IMR-90 (cell line): ENCODE measurements at regions not wholly inside any gene's neighbourhood (a gene's known extent, or its start where the extent isn't known, plus 50 kb on each side); places are given as distances from the start of the nearest gene placed in this dataset.

Source experiments
- ATAC-seq: fragments of 200-7000 bp; cut with Tn5 transposase; 2 replicates; pipeline ENCODE4 v1.9.1; 2020; ENCODE audit warnings: low read depth, mild to moderate bottlenecking, moderate library complexity
- BruUV-seq: library from RNA; stranded (reverse); fragments of 400-500 nt; replicated peaks from 2 replicates; lab custom pipeline; 2021; lab: Mats Ljungman, UMichigan
- CTCF ChIA-PET: fragments of 300-600 bp; formaldehyde crosslinking; extraction: SDS; loops from one replicate; lab custom pipeline; 2021; ENCODE audit warnings: antibody characterized with exemption; lab: Yijun Ruan, JAX
- POLR2A ChIA-PET: fragments of 300-600 bp; sonication (Branson Sonifier 250); formaldehyde crosslinking; loops from one replicate; lab custom pipeline; 2022; ENCODE audit warnings: antibody characterized with exemption; ENCODE audit not compliant: unreplicated experiment; lab: Charles Lee
- DNase-seq: peaks from one replicate; pipeline ENCODE4 v3.0.0; 2013
- H2AFZ ChIP-seq: replicated peaks from 2 replicates; pipeline ENCODE3; 2013; ENCODE audit warnings: low read length, mild to moderate bottlenecking; ENCODE audit not compliant: poor library complexity
- H2AK5ac ChIP-seq: 2 replicates; pipeline ENCODE4 v1.6.1; 2013; ENCODE audit warnings: low read depth, low read length, inconsistent platforms
- H2AK9ac ChIP-seq: replicated peaks from 2 replicates; pipeline ENCODE3; 2013; ENCODE audit warnings: mild to moderate bottlenecking, low read depth, low read length, moderate library complexity; ENCODE audit not compliant: poor library complexity
- H2BK120ac ChIP-seq: 2 replicates; pipeline ENCODE4 v1.6.1; 2013; ENCODE audit warnings: low read depth, low read length, inconsistent platforms
- H2BK15ac ChIP-seq: 3 replicates; pipeline ENCODE4 v1.6.1; 2013; ENCODE audit warnings: low read depth, low read length, inconsistent platforms
- H2BK20ac ChIP-seq: 2 replicates; pipeline ENCODE4 v1.6.1; 2013; ENCODE audit warnings: low read depth, mild to moderate bottlenecking, inconsistent platforms, low read length, moderate library complexity
- H2BK5ac ChIP-seq: 2 replicates; pipeline ENCODE4 v1.6.1; 2013; ENCODE audit warnings: mild to moderate bottlenecking, low read depth, low read length, inconsistent platforms; ENCODE audit not compliant: poor library complexity, severe bottlenecking
- H3K14ac ChIP-seq: replicated peaks from 2 replicates; pipeline ENCODE4 v1.6.1; 2013; ENCODE audit warnings: low read depth, low read length, inconsistent platforms
- H3K18ac ChIP-seq: 2 replicates; pipeline ENCODE4 v1.6.1; 2013; ENCODE audit warnings: low read depth, low read length, control low read depth
- H3K23ac ChIP-seq: 2 replicates; pipeline ENCODE4 v1.6.1; 2013; ENCODE audit warnings: low read depth, low read length, inconsistent platforms
- H3K27ac ChIP-seq: 2 replicates; pipeline ENCODE4 v1.5.1; 2013; ENCODE audit warnings: mild to moderate bottlenecking, control low read depth, low read length; ENCODE audit not compliant: insufficient read depth
- H3K27me3 ChIP-seq: 2 replicates; pipeline ENCODE4 v1.6.1; 2013; ENCODE audit warnings: low read length; ENCODE audit not compliant: control insufficient read depth, insufficient read depth
- H3K36me3 ChIP-seq: 2 replicates; pipeline ENCODE4 v1.6.1; 2013; ENCODE audit warnings: low read length, mixed read lengths; ENCODE audit not compliant: control insufficient read depth, insufficient read depth
- H3K4ac ChIP-seq: 2 replicates; pipeline ENCODE4 v1.6.1; 2013; ENCODE audit warnings: low read depth, low read length, inconsistent platforms
- H3K4me1 ChIP-seq: 2 replicates; pipeline ENCODE4 v1.6.1; 2013; ENCODE audit warnings: low read length, mixed read lengths; ENCODE audit not compliant: control insufficient read depth, insufficient read depth
- H3K4me2 ChIP-seq: 2 replicates; pipeline ENCODE4 v1.6.1; 2013; ENCODE audit warnings: low read depth, mild to moderate bottlenecking, control low read depth, low read length, moderate library complexity
- H3K4me3 ChIP-seq: 2 replicates; pipeline ENCODE4 v1.5.1; 2013; ENCODE audit warnings: low read depth, mild to moderate bottlenecking, control low read depth, low read length, moderate library complexity; ENCODE audit not compliant: insufficient read depth
- H3K56ac ChIP-seq: 2 replicates; pipeline ENCODE4 v1.6.1; 2013; ENCODE audit warnings: low read length, inconsistent platforms; ENCODE audit not compliant: insufficient read depth; ENCODE audit errors: extremely low read depth
- H3K79me1 ChIP-seq, 2 experiments: 2 replicates each; pipeline ENCODE4 v1.6.1; 2013; ENCODE audit warnings: low read length in 2 of 2, inconsistent platforms in 1 of 2, low read depth in 1 of 2
- H3K9ac ChIP-seq: 2 replicates; pipeline ENCODE4 v1.6.1; 2013; ENCODE audit warnings: low read depth, low read length, control low read depth
- H3K9me1 ChIP-seq: 2 replicates; pipeline ENCODE4 v1.6.1; 2013; ENCODE audit warnings: low read length, inconsistent platforms; ENCODE audit not compliant: insufficient read depth
- H3K9me3 ChIP-seq: 2 replicates; pipeline ENCODE4 v1.6.1; 2013; ENCODE audit warnings: low read length; ENCODE audit not compliant: control insufficient read depth, insufficient read depth
- H4K20me1 ChIP-seq: 2 replicates; pipeline ENCODE4 v1.6.1; 2013; ENCODE audit warnings: low read length, inconsistent platforms; ENCODE audit not compliant: insufficient read depth
- H4K5ac ChIP-seq: 2 replicates; pipeline ENCODE4 v1.6.1; 2013; ENCODE audit warnings: mild to moderate bottlenecking, low read depth, low read length, control low read depth
- H4K8ac ChIP-seq, 2 experiments: 2 replicates each; pipeline ENCODE4 v1.6.1; 2013; ENCODE audit warnings: low read depth in 2 of 2, low read length in 2 of 2, control low read depth in 1 of 2, inconsistent platforms in 1 of 2
- H4K91ac ChIP-seq: 2 replicates; pipeline ENCODE4 v1.6.1; 2013; ENCODE audit warnings: low read depth, low read length, inconsistent platforms; ENCODE audit not compliant: insufficient read depth
- BHLHE40 ChIP-seq: fragments of 150-350 bp; IDR thresholded peaks from 2 replicates; pipeline ENCODE4 v1.6.1; 2016; ENCODE audit warnings: mild to moderate bottlenecking, low read depth, low read length
- CEBPB ChIP-seq: IDR thresholded peaks from 2 replicates; pipeline ENCODE4 v1.6.1; 2012; ENCODE audit warnings: low read depth, low read length, improper control_type of control experiment
- CHD1 ChIP-seq: IDR thresholded peaks from 2 replicates; pipeline ENCODE4 v1.6.1; 2012; ENCODE audit warnings: low read depth, low read length, improper control_type of control experiment
- CTCF ChIP-seq: conservative IDR thresholded peaks from 2 replicates; pipeline ENCODE4 v1.5.1; 2012; ENCODE audit warnings: mild to moderate bottlenecking, low read depth, low read length, improper control_type of control experiment
- ELK1 ChIP-seq: fragments of 150-350 bp; IDR thresholded peaks from 2 replicates; pipeline ENCODE4 v1.6.1; 2016; ENCODE audit warnings: low read depth, mild to moderate bottlenecking, low read length, moderate library complexity, borderline replicate concordance
- FOS ChIP-seq: fragments of 150-350 bp; IDR thresholded peaks from 2 replicates; pipeline ENCODE4 v1.6.1; 2016; ENCODE audit warnings: low read depth, low read length
- MAFK ChIP-seq: IDR thresholded peaks from 2 replicates; pipeline ENCODE4 v1.6.1; 2012; ENCODE audit warnings: low read depth, low read length, improper control_type of control experiment
- MAZ ChIP-seq: IDR thresholded peaks from 2 replicates; pipeline ENCODE4 v1.6.1; 2012; ENCODE audit warnings: low read depth, mild to moderate bottlenecking, low read length, improper control_type of control experiment, moderate library complexity, borderline replicate concordance
- MXI1 ChIP-seq: IDR thresholded peaks from 2 replicates; pipeline ENCODE4 v1.6.1; 2012; ENCODE audit warnings: low read depth, mild to moderate bottlenecking, low read length, moderate library complexity, borderline replicate concordance
- NFE2L2 ChIP-seq: fragments of 150-350 bp; IDR thresholded peaks from 2 replicates; pipeline ENCODE4 v1.6.1; 2016; ENCODE audit warnings: low read depth, mild to moderate bottlenecking, low read length
- POLR2A ChIP-seq: IDR thresholded peaks from 2 replicates; pipeline ENCODE4 v1.6.1; 2012; ENCODE audit warnings: mild to moderate bottlenecking, low read depth, low read length
- RAD21 ChIP-seq: IDR thresholded peaks from 2 replicates; pipeline ENCODE4 v1.6.1; 2012; ENCODE audit warnings: low read length, improper control_type of control experiment
- RCOR1 ChIP-seq: IDR thresholded peaks from 2 replicates; pipeline ENCODE4 v1.6.1; 2012; ENCODE audit warnings: mild to moderate bottlenecking, low read length, improper control_type of control experiment; ENCODE audit not compliant: insufficient replicate concordance
- RFX5 ChIP-seq: IDR thresholded peaks from 2 replicates; pipeline ENCODE4 v1.8.0; 2012; ENCODE audit warnings: low read depth, mild to moderate bottlenecking, low read length, moderate library complexity
- SMC3 ChIP-seq: fragments of 150-350 bp; IDR thresholded peaks from 2 replicates; pipeline ENCODE4 v1.6.1; 2016; ENCODE audit warnings: low read depth, mild to moderate bottlenecking, antibody characterized with exemption, low read length, moderate library complexity
- USF2 ChIP-seq: fragments of 150-350 bp; IDR thresholded peaks from 2 replicates; pipeline ENCODE4 v1.6.1; 2017; ENCODE audit warnings: mild to moderate bottlenecking, antibody characterized with exemption, low read length, low read depth
- WGBS, 2 experiments: methylation state at CpG; one replicate each; pipeline versions ENCODE4 v1.1.5 to v1.1.7; 2013; ENCODE audit warnings: missing lambda C conversion rate in 2 of 2; ENCODE audit not compliant: insufficient read length in 1 of 2; ENCODE audit errors: extremely low coverage in 2 of 2; 5-methylcytosine and 5-hydroxymethylcytosine counted together
- dilution Hi-C: fragments of 300-500 bp; cut with HindIII; formaldehyde crosslinking; loops from one replicate; pipeline ENCODE4 v1.14.3; 2018; ENCODE audit warnings: low sequenced_read_pairs; ENCODE audit not compliant: unreplicated experiment
- in situ Hi-C: fragments of 300-500 bp; cut with MboI; formaldehyde crosslinking; loops from 3 replicates; pipeline ENCODE4 v1.14.3; 2019; ENCODE audit warnings: low sequenced_read_pairs, inconsistent platforms, mixed read lengths
- intact Hi-C: fragments of 100-400 bp; cut with micrococcal nuclease; formaldehyde crosslinking; loops from 2 replicates; pipeline ENCODE4 v1.10.0; 2022

- Histone ChIP-seq H3K23ac (no peak overlapping the region), H3K14ac (no peak overlapping the region), H3K18ac (no peak overlapping the region), H3K27ac (no peak overlapping the region), H3K36me3 (no peaks in the 10 kb centered on the region), H3K4ac (no peak overlapping the region), H2BK5ac (no peak overlapping the region), H3K9me1 (0 out of 2 replicates have a peak, but pooled peaks cover 7% of the 10 kb centered on the region), H3K4me2 (no peak overlapping the region), H2AK9ac (no peak overlapping the region), H4K20me1 (no peaks in the 10 kb centered on the region), H2AK5ac (no peak overlapping the region), H3K27me3 (no peaks in the 10 kb centered on the region), H3K4me3 (no peak overlapping the region), H4K91ac (no peak overlapping the region), H2BK15ac (no peak overlapping the region), H3K9ac (no peak overlapping the region), H3K79me1 (no peaks in the 10 kb centered on the region), H2BK20ac (no peak overlapping the region), H2BK120ac (no peak overlapping the region), H3K56ac (no peak overlapping the region), H4K5ac (no peak overlapping the region), H4K8ac (no peak overlapping the region), H3K9me3 (no peaks in the 10 kb centered on the region), H3K4me1 (peaks cover 3% of the 10 kb centered on the region), H2AFZ (no peak overlapping the region)
- BruUV-seq, result no TSS peak
- ChIA-PET CTCF (no interaction called here), POLR2A (no interaction called here)
- dilution Hi-C loops, result no loop called here
- ATAC-seq, result no peak
- 40% methylated on average over 2 of the region's 5 CpGs; no CpG with 5 or more reads in 1 of the 2 experiments for WGBS, 2 experiments
- TF ChIP-seq CEBPB (no peak), RFX5 (no peak), POLR2A (no peak), FOS (no peak), USF2 (no peak), NFE2L2 (no peak), MAZ (no peak), CTCF (no peak), BHLHE40 (no peak), MXI1 (no peak), SMC3 (no peak), RAD21 (no peak), MAFK (no peak), CHD1 (no peak), ELK1 (no peak), RCOR1 (no peak)
- DNase-seq, result no peak
- in situ Hi-C loops, result no loop called here
- intact Hi-C loops, result no loop called here
Measured at GRCh38 chr11:111179184-111179910, 66.2 kb upstream of the POU2AF2 start.
